ENCODE measurements at regions not wholly inside any gene's neighbourhood (a gene's known extent, or its start where the extent isn't known, plus 50 kb on each side); places are given as distances from the start of the nearest gene placed in this dataset.

- TF ChIP-seq CUX1 (CRISPR knock-in tag; IDR thresholded peaks at IDR 0.05) (no peak), BCL6 (CRISPR knock-in tag; IDR thresholded peaks at IDR 0.05) (no peak), PHF8 (IDR thresholded peaks at IDR 0.05; ENCODE audit: borderline replicate concordance, low read length) (no peak), KDM5B (IDR thresholded peaks at IDR 0.05; ENCODE audit: insufficient replicate concordance, low read depth, low read length) (no peak), CREBBP (IDR thresholded peaks at IDR 0.05; ENCODE audit: low read depth, low read length) (no peak)
- TF ChIP-seq, protein P1, sequence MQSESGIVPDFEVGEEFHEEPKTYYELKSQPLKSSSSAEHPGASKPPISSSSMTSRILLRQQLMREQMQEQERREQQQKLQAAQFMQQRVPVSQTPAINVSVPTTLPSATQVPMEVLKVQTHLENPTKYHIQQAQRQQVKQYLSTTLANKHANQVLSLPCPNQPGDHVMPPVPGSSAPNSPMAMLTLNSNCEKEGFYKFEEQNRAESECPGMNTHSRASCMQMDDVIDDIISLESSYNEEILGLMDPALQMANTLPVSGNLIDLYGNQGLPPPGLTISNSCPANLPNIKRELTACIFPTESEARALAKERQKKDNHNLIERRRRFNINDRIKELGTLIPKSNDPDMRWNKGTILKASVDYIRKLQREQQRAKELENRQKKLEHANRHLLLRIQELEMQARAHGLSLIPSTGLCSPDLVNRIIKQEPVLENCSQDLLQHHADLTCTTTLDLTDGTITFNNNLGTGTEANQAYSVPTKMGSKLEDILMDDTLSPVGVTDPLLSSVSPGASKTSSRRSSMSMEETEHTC (IDR thresholded peaks at IDR 0.05): no peak
Measured at GRCh38 chrX:118250445-118250844, 95.5 kb upstream of the WDR44 start (continued).
